ENCODE measurements at regions not wholly inside any gene's neighbourhood (a gene's known extent, or its start where the extent isn't known, plus 50 kb on each side); places are given as distances from the start of the nearest gene placed in this dataset.
"Not testable (repeated sequence)": the region's sequence is repeated elsewhere in the genome, so short reads cannot be mapped to it uniquely, and the experiment has no call there.

DNA sequence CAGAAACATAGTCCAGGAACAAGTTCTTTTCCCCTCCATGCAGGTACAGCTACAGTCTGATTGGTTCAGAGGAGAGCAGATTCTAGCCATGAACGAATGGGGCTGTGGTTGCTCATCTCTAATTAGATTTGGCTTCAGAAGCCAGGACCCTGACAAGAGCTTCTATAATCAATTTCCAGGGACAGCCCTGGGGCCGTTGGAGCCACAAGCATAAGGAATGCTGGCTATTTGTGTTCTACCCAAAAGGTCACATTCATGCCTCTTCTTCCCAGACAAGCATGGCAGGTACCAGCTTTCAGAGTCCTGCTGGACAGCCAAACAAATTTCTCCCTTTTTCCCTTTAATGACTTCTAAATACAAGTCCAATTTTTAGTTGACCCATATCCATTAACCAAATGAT is 215.5 kb upstream of the LRTM1 start:
- Histone ChIP-seq H2AFZ (ENCODE audit: low read depth, low read length) (no peak overlapping the region), H3K4me1 (ENCODE audit: insufficient read depth, low read length) (no peaks in the 10 kb centered on the region), H3K27me3 (ENCODE audit: insufficient read depth, low read length) (no peaks in the 10 kb centered on the region)

DNA sequence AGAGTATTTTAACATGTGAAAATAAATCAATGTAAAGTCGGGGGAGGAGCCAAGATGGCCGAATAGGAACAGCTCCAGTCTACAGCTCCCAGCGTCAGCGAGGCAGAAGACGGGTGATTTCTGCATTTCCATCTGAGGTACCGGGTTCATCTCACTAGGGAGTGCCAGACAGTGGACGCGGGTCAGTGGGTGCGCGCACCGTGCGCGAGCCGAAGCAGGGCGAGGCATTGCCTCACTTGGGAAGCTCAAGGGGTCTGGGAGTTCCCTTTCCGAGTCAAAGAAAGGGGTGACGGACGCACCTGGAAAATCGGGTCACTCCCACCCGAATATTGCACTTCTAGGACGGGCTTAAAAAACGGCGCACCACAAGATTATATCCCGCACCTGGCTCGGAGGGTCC is 208.4 kb upstream of the LRTM1 start:
- not testable (repeated sequence) for H3K36me3 ChIP-seq (ENCODE audit: insufficient read depth, low read length); H3K9me3 ChIP-seq (ENCODE audit: low read length); H3K4me3 ChIP-seq (ENCODE audit: low read length); H3K27me3 ChIP-seq (ENCODE audit: insufficient read depth, low read length); H3K4me1 ChIP-seq (ENCODE audit: insufficient read depth, low read length); H2AFZ ChIP-seq (ENCODE audit: low read depth, low read length)

More for the DNA sequence above, 215.5 kb upstream of the LRTM1 start:
- Histone ChIP-seq H3K36me3 (ENCODE audit: insufficient read depth, low read length) (no peaks in the 10 kb centered on the region), H3K4me3 (ENCODE audit: low read length) (no peak overlapping the region), H3K9me3 (ENCODE audit: low read length) (no peaks in the 10 kb centered on the region)

DNA sequence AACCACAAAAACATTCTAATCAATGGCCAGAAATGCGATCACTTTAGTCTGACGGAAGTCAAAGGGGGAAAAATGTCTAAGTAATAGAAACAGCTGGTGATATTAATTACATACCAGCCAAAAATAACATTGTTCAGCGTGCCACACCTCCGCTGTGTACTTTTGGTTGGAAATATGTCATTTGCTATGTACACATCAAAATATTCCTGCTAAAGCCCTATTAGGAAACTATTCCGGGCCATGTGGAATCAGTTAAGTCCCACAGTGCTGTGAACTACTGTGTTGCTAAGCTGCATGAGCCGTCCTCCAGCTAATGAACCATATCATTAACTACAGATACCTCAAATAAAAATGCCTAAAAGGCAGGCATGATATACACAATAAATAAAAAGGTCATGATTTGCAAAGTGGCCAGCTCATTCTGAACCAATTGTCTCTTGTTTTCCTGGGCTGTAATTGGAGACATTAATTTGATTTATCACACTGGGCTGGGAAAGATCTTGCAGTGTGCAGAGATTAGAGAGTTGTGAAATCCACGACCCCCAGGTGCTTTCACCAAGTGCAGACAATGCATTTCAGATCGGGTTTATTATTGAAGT is 200.5 kb upstream of the LRTM1 start:
- no peak overlapping the region for H2AFZ ChIP-seq (ENCODE audit: low read depth, low read length)
- H3K9me3 ChIP-seq (ENCODE audit: low read length), result no peaks in the 10 kb centered on the region
- no peaks in the 10 kb centered on the region for H3K27me3 ChIP-seq (ENCODE audit: insufficient read depth, low read length)
- no peak overlapping the region for H3K4me3 ChIP-seq (ENCODE audit: low read length)
- no peaks in the 10 kb centered on the region for H3K36me3 ChIP-seq (ENCODE audit: insufficient read depth, low read length)
- H3K4me1 ChIP-seq (ENCODE audit: insufficient read depth, low read length), result peaks cover 20% of the 10 kb centered on the region

DNA sequence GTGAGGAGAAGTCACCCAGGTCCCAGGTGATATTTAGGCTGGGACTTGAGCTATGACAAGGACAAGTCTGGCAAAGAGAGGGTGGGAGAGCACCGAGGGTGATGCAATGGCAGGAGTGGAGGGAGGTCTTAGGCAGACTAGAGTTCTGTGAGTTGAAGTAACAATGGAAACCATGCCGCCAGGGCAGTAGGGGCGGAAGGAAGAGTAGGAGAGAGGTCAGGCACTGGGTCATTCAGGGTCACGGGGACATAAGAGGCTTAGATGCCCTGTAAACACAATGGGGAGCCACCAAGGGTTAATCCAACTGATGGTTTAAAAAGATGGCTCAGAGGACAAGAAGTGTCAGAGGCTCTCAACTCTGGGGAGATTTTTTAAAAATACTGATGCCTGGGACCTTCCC is 199.7 kb upstream of the LRTM1 start:
- peaks cover 20% of the 10 kb centered on the region for H3K4me1 ChIP-seq (ENCODE audit: insufficient read depth, low read length)
- H3K36me3 ChIP-seq (ENCODE audit: insufficient read depth, low read length), result no peaks in the 10 kb centered on the region
- H3K27me3 ChIP-seq (ENCODE audit: insufficient read depth, low read length), result no peaks in the 10 kb centered on the region
- no peak overlapping the region for H2AFZ ChIP-seq (ENCODE audit: low read depth, low read length)
- no peaks in the 10 kb centered on the region for H3K9me3 ChIP-seq (ENCODE audit: low read length)
- no peak overlapping the region for H3K4me3 ChIP-seq (ENCODE audit: low read length)

DNA sequence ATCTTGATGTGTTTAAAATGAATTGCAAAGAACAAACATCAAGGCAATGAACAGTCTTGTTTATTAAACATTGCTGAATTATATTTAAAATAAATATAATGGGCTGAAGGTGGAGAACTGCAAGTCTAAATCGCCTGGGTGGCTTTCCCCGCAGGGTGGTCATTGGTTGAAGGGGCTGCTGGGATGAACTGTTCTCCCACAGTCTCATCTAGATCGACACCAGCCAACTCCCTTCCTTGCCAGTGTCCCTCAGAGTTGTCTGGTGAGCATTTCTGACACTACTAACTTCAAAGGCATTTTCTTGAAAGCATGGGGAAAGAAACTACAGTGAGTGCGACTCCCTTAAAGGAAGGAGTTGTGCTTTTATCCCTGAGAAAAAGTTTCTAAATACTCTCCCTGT is 196.5 kb upstream of the LRTM1 start:
- Histone ChIP-seq H3K9me3 (ENCODE audit: low read length) (no peaks in the 10 kb centered on the region), H2AFZ (ENCODE audit: low read depth, low read length) (no peak overlapping the region), H3K36me3 (ENCODE audit: insufficient read depth, low read length) (no peaks in the 10 kb centered on the region), H3K27me3 (ENCODE audit: insufficient read depth, low read length) (no peaks in the 10 kb centered on the region), H3K4me3 (ENCODE audit: low read length) (no peak overlapping the region), H3K4me1 (ENCODE audit: insufficient read depth, low read length) (peaks cover 14% of the 10 kb centered on the region)
